K562 (cell line): ENCODE measurements at regions not wholly inside any gene's neighbourhood (a gene's known extent, or its start where the extent isn't known, plus 50 kb on each side); places are given as distances from the start of the nearest gene placed in this dataset.

ENCODE experiments used
- ADNP ChIP-seq: fragments of 200-800 bp; sonication (Bioruptor generic); IDR thresholded peaks from 2 replicates; pipeline ENCODE4 v1.6.1; 2016; ENCODE audit warnings: missing genetic modification characterization, missing compliant biosample characterization
- ARNT ChIP-seq, 2 experiments: fragments of 450-650 bp; IDR thresholded peaks; 2 replicates each; pipeline ENCODE4 v1.6.1; 2016; ENCODE audit warnings: mild to moderate bottlenecking in 1 of 2
- HMG20B ChIP-seq: fragments of 250-450 bp; sonication (Bioruptor Pico); IDR thresholded peaks from 2 replicates; pipeline ENCODE4 v1.5.0; 2021; ENCODE audit warnings: mild to moderate bottlenecking
- MGA ChIP-seq: fragments of 450-650 bp; IDR thresholded peaks from 2 replicates; pipeline ENCODE4 v1.6.1; 2016; ENCODE audit warnings: mild to moderate bottlenecking, moderate library complexity
- MLLT1 ChIP-seq, 2 experiments: fragments of 450-650 bp; IDR thresholded peaks; 2 replicates each; pipeline ENCODE4 v1.6.1; 2016
- TCFL5 ChIP-seq: fragments of 250-450 bp; sonication (Bioruptor Pico); conservative IDR thresholded peaks from 2 replicates; pipeline ENCODE4 v1.6.1; 2021; ENCODE audit warnings: mild to moderate bottlenecking, moderate library complexity, matching md5 sums
- ZFP30 ChIP-seq: fragments of 250-450 bp; sonication (Bioruptor Pico); IDR thresholded peaks from 2 replicates; pipeline ENCODE4 v1.8.0; 2022; ENCODE audit warnings: moderate library complexity, mild to moderate bottlenecking, inconsistent platforms, borderline replicate concordance
- ZNF124 ChIP-seq: sonication (generic); formaldehyde crosslinking; IDR thresholded peaks from 2 replicates; pipeline ENCODE4 v1.8.1; 2022; ENCODE audit warnings: missing genetic modification reagents
- ZNF280B ChIP-seq: fragments of 250-450 bp; sonication (Bioruptor Pico); IDR thresholded peaks from 2 replicates; pipeline ENCODE4 v1.5.1; 2021; ENCODE audit warnings: mild to moderate bottlenecking
- ZNF551 ChIP-seq: fragments of 250-450 bp; sonication (Bioruptor Pico); IDR thresholded peaks from 2 replicates; pipeline ENCODE4 v1.5.0; 2021; ENCODE audit warnings: mild to moderate bottlenecking, moderate library complexity
- TF ChIP-seq, protein P1 (sequence below): IDR thresholded peaks from 2 replicates; pipeline ENCODE4 v1.6.1; 2012; ENCODE audit warnings: low read depth, low read length, improper control_type of control experiment, borderline replicate concordance

DNA sequence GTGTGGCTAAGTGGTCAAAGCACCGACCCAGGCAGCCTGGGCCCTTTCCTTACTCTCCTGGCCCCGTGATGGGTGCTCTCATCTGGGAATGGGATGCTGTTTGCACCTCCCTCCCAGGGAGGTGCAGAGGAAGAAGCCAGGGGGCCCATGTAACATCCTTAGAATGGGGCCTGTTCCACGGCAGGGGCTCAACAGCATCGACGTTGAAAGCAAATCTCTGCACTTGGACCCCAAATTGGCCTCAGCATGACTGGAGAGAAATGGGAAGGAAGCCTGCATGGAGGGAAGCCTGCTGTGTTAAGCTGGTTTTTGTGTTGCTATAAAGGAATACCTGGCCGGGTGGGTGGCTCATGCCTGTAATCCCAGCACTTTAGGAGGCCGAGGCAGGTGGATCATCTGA, 1288.4 kb downstream of the TBC1D22A start (continued):
- TF ChIP-seq MGA: no peak
- no peak for TF ChIP-seq ZNF124 (CRISPR knock-in tag)
- TF ChIP-seq ZNF551: no peak
- no peak for TF ChIP-seq HMG20B (CRISPR knock-in tag)
- no peak for TF ChIP-seq ZFP30
- no peak for TF ChIP-seq ADNP (tag)
- TF ChIP-seq ARNT (IDR thresholded peaks at IDR 0.05): no peak
- TF ChIP-seq ZNF280B (CRISPR knock-in tag): no peak
- no peak for TF ChIP-seq TCFL5 (CRISPR knock-in tag)
- TF ChIP-seq, protein P1, sequence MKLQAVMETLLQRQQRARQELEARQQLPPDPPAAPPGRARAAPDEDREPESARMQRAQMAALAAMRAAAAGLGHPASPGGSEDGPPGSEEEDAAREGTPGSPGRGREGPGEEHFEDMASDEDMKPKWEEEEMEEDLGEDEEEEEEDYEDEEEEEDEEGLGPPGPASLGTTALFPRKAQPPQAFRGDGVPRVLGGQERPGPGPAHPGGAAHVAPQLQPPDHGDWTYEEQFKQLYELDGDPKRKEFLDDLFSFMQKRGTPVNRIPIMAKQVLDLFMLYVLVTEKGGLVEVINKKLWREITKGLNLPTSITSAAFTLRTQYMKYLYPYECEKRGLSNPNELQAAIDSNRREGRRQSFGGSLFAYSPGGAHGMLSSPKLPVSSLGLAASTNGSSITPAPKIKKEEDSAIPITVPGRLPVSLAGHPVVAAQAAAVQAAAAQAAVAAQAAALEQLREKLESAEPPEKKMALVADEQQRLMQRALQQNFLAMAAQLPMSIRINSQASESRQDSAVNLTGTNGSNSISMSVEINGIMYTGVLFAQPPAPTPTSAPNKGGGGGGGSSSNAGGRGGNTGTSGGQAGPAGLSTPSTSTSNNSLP: no peak
- no peak for TF ChIP-seq MLLT1 (IDR thresholded peaks at IDR 0.05)
